Large intestine (tissue), 3 donors: ENCODE measurements at regions not wholly inside any gene's neighbourhood (a gene's known extent, or its start where the extent isn't known, plus 50 kb on each side); places are given as distances from the start of the nearest gene placed in this dataset.

Experiments used
- DNase-seq, 2 donors: peaks; one replicate each; pipeline versions ENCODE4 v3.0.0 to v3.0.0-alpha.2; 2013
- H3K27ac ChIP-seq: one replicate; pipeline ENCODE4 v1.5.1; 2013; ENCODE audit warnings: low read length
- H3K27me3 ChIP-seq: 2 replicates; pipeline ENCODE4 v1.6.1; 2013; ENCODE audit warnings: low read length; ENCODE audit not compliant: control insufficient read depth, insufficient read depth
- H3K36me3 ChIP-seq: 2 replicates; pipeline ENCODE4 v1.6.1; 2013; ENCODE audit warnings: low read length; ENCODE audit not compliant: control insufficient read depth, insufficient read depth
- H3K4me1 ChIP-seq: one replicate; pipeline ENCODE4 v1.6.1; 2013; ENCODE audit warnings: low read length; ENCODE audit not compliant: control insufficient read depth, insufficient read depth
- H3K4me3 ChIP-seq: one replicate; pipeline ENCODE4 v1.5.1; 2013; ENCODE audit warnings: low read length
- H3K9me3 ChIP-seq: one replicate; pipeline ENCODE4 v1.6.1; 2013; ENCODE audit warnings: mild to moderate bottlenecking, low read depth, low read length, moderate library complexity; ENCODE audit not compliant: control insufficient read depth
- WGBS: methylation state at CpG from one replicate; pipeline ENCODE4 v1.1.5; 2013; ENCODE audit warnings: low lambda C conversion rate; ENCODE audit not compliant: insufficient coverage; 5-methylcytosine and 5-hydroxymethylcytosine counted together

- DNase-seq, result peak in 1 of 2 donors; percentile 39
- H3K27ac ChIP-seq, result no peak overlapping the region
- peaks cover 4% of the 10 kb centered on the region for H3K9me3 ChIP-seq
- H3K4me1 ChIP-seq, result peaks cover 8% of the 10 kb centered on the region
- no peaks in the 10 kb centered on the region for H3K27me3 ChIP-seq
- no peak overlapping the region for H3K4me3 ChIP-seq
- no CpG with 5 or more reads among the region's 8 CpGs for WGBS
- H3K36me3 ChIP-seq, result no peaks in the 10 kb centered on the region
Measured at GRCh38 chr6:43970913-43971775, 156.1 kb downstream of the MRPL14 start.

GRCh38 chr6:43970068-43970912 lies 157.0 kb downstream of the MRPL14 start:
- no peaks in the 10 kb centered on the region for H3K9me3 ChIP-seq
- no peak for DNase-seq
- no CpG with 5 or more reads among the region's 3 CpGs for WGBS
- H3K36me3 ChIP-seq, result no peaks in the 10 kb centered on the region
- H3K27me3 ChIP-seq, result no peaks in the 10 kb centered on the region
- no peak overlapping the region for H3K4me3 ChIP-seq
- H3K27ac ChIP-seq, result no peak overlapping the region
- peaks cover 10% of the 10 kb centered on the region for H3K4me1 ChIP-seq

DNA sequence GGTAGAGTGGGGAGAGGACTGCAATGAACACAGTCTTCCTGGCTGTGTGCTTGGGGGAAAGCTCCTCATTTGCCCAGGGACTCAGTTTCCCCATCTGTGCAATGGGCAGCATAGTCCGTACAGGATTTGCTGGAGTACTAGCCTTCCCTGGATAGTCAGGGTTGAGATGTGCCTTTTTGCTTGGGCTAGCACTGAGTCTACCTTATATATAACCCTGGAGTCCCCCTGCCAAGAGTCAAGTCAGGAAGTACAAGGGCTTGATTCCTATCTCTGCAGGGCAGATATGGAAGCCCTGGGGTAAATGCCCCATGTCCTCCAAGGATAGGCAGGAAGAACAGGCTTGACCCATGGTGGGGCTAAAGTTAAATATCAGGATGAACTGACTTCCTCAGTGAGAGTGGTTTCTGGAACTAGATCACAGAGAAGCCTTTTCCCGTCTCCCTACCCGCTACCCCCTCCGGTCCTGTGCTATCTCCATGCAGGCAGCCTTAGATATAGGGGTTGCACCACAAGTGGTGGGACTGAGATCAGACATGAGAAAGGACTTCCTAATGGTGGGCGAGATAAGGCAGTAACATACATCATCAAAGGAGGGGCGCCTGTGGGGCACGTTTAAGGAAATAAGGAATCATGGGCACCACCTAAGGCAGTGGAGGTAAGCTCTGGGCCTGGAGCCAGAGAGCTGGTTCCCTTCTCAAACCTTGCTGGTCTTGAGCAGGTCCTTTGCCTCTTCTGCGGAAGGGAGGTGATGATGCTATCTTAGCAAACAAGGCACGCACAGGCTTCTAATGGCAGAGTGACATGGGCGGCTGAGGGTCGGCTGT lies 157.9 kb downstream of the MRPL14 start:
- H3K36me3 ChIP-seq, result no peaks in the 10 kb centered on the region
- no CpG with 5 or more reads among the region's 11 CpGs for WGBS
- no peak overlapping the region for H3K4me3 ChIP-seq
- no peak overlapping the region for H3K27ac ChIP-seq
- no peak for DNase-seq
- peaks cover 18% of the 10 kb centered on the region for H3K4me1 ChIP-seq
- no peaks in the 10 kb centered on the region for H3K27me3 ChIP-seq
- no peaks in the 10 kb centered on the region for H3K9me3 ChIP-seq

DNA sequence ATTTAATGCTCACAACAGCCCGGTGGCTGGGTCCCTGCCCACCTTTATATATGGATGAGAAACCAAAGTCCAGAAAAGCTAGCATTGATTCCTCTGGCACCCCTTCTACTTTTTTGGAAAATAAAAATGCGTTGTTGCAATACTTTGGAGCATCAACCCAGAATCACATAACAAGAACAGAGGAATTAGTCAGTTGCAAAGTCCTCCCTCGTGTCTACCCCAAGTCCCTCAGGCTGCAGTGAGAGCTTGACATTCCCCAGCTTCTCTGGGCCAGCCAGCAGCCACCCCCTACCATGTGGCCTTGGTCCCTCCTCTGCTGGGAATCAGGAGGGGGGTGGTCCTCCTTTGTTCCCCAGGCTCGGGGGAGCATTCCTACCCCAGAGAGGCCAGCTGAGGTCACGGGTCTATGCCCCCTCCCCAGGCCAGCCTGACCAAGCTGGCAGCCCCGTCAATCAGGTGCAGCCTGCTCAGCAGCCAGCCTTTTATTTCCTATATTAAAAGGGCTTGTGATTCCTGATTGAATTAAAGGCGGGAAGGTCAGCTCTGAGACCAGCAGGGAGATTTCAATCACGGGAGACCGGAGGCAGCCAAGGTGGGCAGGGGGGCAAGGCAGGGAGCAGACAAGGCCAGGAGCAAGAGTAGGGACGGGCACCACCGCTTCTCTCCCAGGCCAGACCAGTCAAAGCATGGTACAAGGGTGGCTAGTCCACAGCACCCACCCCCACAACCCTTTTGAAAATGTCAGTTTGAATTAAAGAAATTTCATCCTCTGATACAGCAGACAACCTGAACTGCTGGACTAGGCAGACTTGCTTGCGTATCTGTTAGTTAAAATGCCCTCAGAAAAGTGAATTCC lies 158.9 kb downstream of the MRPL14 start:
- WGBS, result no CpG with 5 or more reads among the region's 12 CpGs
- DNase-seq, result no peak
- Histone ChIP-seq H3K27me3 (no peaks in the 10 kb centered on the region), H3K27ac (no peak overlapping the region), H3K4me3 (no peak overlapping the region), H3K4me1 (peaks cover 19% of the 10 kb centered on the region), H3K36me3 (no peaks in the 10 kb centered on the region), H3K9me3 (no peaks in the 10 kb centered on the region)

DNA sequence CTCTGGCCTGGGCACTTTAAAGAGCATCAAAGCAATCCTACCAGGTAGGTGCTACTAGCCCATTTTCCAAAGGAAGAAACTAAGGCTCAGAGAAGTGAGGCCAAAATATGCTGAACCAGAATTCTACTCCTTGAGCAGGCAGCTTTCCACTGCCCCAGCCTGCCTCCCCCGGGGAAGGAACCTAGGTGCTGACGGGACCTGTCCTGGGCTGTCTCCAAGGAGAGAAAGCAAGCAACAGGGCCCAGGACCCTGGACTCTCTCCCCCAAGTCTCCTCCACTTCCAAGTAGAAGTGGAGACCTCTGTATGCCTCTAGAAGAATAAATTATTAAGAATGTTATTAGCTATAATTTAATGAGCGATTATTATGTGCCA lies 159.5 kb downstream of the MRPL14 start:
- DNase-seq, result no peak
- H3K27ac ChIP-seq, result no peak overlapping the region
- 100% methylated on average over 1 of the region's 3 CpGs for WGBS

DNA sequence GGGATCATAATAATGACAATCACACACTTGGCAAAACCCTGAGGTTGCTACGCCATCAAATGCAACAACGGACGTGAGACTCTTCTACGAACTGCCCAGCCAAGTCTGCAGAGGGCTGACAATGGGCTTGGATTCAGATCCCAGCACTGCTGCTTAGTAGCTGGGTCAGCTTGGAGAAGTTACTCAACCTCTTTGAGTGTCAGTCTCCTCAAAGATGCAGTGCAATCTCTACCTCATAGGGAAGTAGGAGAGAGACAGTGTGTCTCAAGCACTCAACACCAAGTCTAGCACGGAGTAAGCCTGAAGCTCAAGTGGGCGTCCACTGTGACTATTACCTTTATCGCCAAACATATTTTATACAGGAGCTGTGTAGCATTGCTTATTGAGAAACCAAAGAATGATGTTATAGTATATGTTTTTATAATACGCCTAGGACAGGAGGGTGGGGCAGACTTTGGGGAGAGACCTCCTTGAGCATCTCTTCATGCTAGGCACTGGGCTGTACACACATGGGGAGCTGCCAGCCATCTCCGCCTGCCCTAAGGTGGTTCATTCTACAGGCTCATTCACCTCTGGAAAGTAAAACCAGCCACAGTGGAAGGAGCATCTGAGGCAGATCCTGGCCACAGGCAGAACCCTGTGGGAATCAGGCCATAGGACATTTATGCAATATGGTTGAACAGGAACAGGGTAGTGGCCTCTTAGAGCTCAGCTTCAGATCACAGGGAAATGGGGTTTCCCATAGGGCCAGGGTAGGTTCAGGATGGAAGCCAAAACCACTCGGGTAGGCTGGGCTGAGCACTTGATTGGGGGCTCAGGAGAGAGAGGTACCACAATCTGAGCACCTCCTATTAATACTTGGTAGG lies 160.2 kb downstream of the MRPL14 start:
- Histone ChIP-seq H3K36me3 (no peaks in the 10 kb centered on the region), H3K4me3 (no peak overlapping the region), H3K4me1 (peaks cover 17% of the 10 kb centered on the region), H3K27me3 (no peaks in the 10 kb centered on the region), H3K27ac (no peak overlapping the region), H3K9me3 (no peaks in the 10 kb centered on the region)
- no CpG with 5 or more reads among the region's 10 CpGs for WGBS
- no peak for DNase-seq

More for the DNA sequence above, 159.5 kb downstream of the MRPL14 start:
- Histone ChIP-seq H3K36me3 (no peaks in the 10 kb centered on the region), H3K27me3 (no peaks in the 10 kb centered on the region), H3K4me1 (peaks cover 19% of the 10 kb centered on the region), H3K9me3 (no peaks in the 10 kb centered on the region), H3K4me3 (no peak overlapping the region)

- no peaks in the 10 kb centered on the region for H3K9me3 ChIP-seq
- H3K4me1 ChIP-seq, result peaks cover 10% of the 10 kb centered on the region
- no peak overlapping the region for H3K27ac ChIP-seq
- H3K36me3 ChIP-seq, result no peaks in the 10 kb centered on the region
- H3K27me3 ChIP-seq, result no peaks in the 10 kb centered on the region
- no peak overlapping the region for H3K4me3 ChIP-seq
- DNase-seq, result no peak
Measured at GRCh38 chr6:43966374-43966658, 160.9 kb downstream of the MRPL14 start.

DNA sequence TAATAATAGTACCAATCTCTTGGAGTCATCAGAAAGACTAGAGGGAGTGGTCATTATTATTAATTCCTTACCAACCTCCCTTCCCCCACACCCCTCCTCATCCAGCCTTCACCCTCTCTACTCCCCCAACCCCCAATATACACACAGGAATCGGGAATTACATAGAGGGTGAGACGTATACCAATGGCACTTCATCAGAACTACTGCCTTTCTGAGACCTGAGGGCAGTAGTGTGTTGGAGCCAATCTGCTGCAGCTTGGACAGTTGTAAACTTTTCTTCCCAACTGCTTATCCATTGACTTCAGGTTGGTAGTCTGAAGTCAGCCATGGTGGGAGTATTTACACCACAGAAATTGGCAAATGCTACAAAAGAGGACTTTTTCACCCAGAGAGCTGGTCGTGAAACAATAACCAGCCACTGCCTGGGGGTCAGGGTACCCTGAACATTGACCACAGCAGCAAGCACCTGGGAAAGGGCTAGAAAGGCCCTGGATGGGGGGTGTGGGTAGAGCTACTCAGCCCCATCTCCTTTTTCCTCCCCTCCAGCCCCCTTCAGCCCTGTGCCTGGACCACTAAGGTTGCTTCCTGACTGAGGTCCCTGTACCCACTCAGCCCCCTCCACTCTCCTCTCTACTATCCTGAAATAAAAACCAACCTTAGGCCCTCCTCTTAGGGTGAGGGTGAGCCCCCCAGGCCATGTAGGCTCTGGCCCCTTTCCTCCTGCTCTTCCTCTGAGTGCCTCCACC lies 161.5 kb downstream of the MRPL14 start:
- H3K36me3 ChIP-seq, result no peaks in the 10 kb centered on the region
- H3K4me3 ChIP-seq, result no peak overlapping the region
- H3K9me3 ChIP-seq, result no peaks in the 10 kb centered on the region
- no CpG with 5 or more reads among the region's 3 CpGs for WGBS
- DNase-seq, result no peak
- H3K27me3 ChIP-seq, result no peaks in the 10 kb centered on the region
- no peak overlapping the region for H3K27ac ChIP-seq
- peaks cover 10% of the 10 kb centered on the region for H3K4me1 ChIP-seq
